Natural killer cell (primary cell): ENCODE measurements at regions not wholly inside any gene's neighbourhood (a gene's known extent, or its start where the extent isn't known, plus 50 kb on each side); places are given as distances from the start of the nearest gene placed in this dataset.

Source experiments
- ATAC-seq, 3 donors: fragments of 150-1000 bp in 2 of 3; fragments of 200-7000 bp in 1 of 3; cut with Tn5 transposase; 1 replicate in 1 of 3; 2 replicates in 2 of 3; pipeline ENCODE4 v1.10.0; 2021; ENCODE audit warnings: mild to moderate bottlenecking in 2 of 3, moderate library complexity in 2 of 3
- DNase-seq, 2 donors: peaks; one replicate each; pipeline versions ENCODE4 v3.0.0 to v3.0.0-alpha.2; 2013 to 2021; ENCODE audit warnings: mixed read lengths in 1 of 2
- H3K27ac ChIP-seq: one replicate; pipeline ENCODE4 v1.5.1; 2013; ENCODE audit warnings: mild to moderate bottlenecking, low read length
- H3K27me3 ChIP-seq: one replicate; pipeline ENCODE4 v1.6.1; 2013; ENCODE audit warnings: low read length; ENCODE audit not compliant: control insufficient read depth, insufficient read depth
- H3K36me3 ChIP-seq: one replicate; pipeline ENCODE4 v1.6.1; 2013; ENCODE audit warnings: low read length; ENCODE audit not compliant: control insufficient read depth, insufficient read depth
- H3K4me1 ChIP-seq: one replicate; pipeline ENCODE4 v1.6.1; 2013; ENCODE audit warnings: low read length; ENCODE audit not compliant: control insufficient read depth, insufficient read depth
- H3K4me3 ChIP-seq: one replicate; pipeline ENCODE4 v1.5.1; 2013; ENCODE audit warnings: low read length
- H3K9me3 ChIP-seq: one replicate; pipeline ENCODE4 v1.6.1; 2013; ENCODE audit warnings: low read length; ENCODE audit not compliant: control insufficient read depth, insufficient read depth
- H3K27ac Mint-ChIP-seq, 2 donors: one replicate each; pipeline ENCODE4 v1.8.0; 2022; ENCODE audit warnings: mild to moderate bottlenecking in 2 of 2, mixed read lengths in 2 of 2, moderate library complexity in 1 of 2
- H3K27me3 Mint-ChIP-seq, 2 donors: one replicate each; pipeline ENCODE4 v1.8.0; 2022; ENCODE audit warnings: low read depth in 2 of 2, mixed read lengths in 2 of 2
- H3K36me3 Mint-ChIP-seq: one replicate; pipeline ENCODE4 v1.8.0; 2022; ENCODE audit warnings: mixed read lengths
- H3K4me1 Mint-ChIP-seq, 2 donors: one replicate each; pipeline ENCODE4 v1.8.0; 2022; ENCODE audit warnings: mixed read lengths in 2 of 2
- H3K4me3 Mint-ChIP-seq: one replicate; pipeline ENCODE4 v1.8.0; 2022; ENCODE audit warnings: mild to moderate bottlenecking, moderate library complexity, mixed read lengths
- H3K9me3 Mint-ChIP-seq, 2 donors: one replicate each; pipeline ENCODE4 v1.8.0; 2022; ENCODE audit warnings: mixed read lengths in 2 of 2
- CTCF ChIP-seq: fragments of 200-600 bp; IDR thresholded peaks from one replicate; pipeline ENCODE4 v1.8.0; 2022; ENCODE audit warnings: antibody characterized with exemption
- WGBS: methylation state at CpG from one replicate; pipeline ENCODE4 v1.1.7; 2013; ENCODE audit warnings: missing lambda C conversion rate; ENCODE audit not compliant: insufficient coverage; 5-methylcytosine and 5-hydroxymethylcytosine counted together
- intact Hi-C: fragments of 100-400 bp; cut with micrococcal nuclease; formaldehyde crosslinking; loops from one replicate; pipeline ENCODE4 v1.14.2; 2022

- intact Hi-C loops, result no loop called here
- DNase-seq (no peak), ATAC-seq (no peak)
- Mint-ChIP-seq H3K36me3 (no peaks in the 10 kb centered on the region), H3K4me1 (no peaks in the 10 kb centered on the region), H3K4me3 (no peak overlapping the region), H3K27me3 (no peaks in the 10 kb centered on the region), H3K9me3 (peaks cover 2 to 4% of the 10 kb centered on the region in 2 donors), H3K27ac (no peak overlapping the region)
- no peak overlapping the region for H3K27ac ChIP-seq
- H3K4me3 ChIP-seq, result no peak overlapping the region
- TF ChIP-seq CTCF, result no peak
- H3K36me3 ChIP-seq, result no peaks in the 10 kb centered on the region
- no peaks in the 10 kb centered on the region for H3K9me3 ChIP-seq
- H3K4me1 ChIP-seq, result no peaks in the 10 kb centered on the region
- no peaks in the 10 kb centered on the region for H3K27me3 ChIP-seq
These were observed 693.2 kb upstream of the CCDC54 start for GRCh38 chr3:106683953-106684620.

- Histone ChIP-seq H3K4me1 (no peaks in the 10 kb centered on the region), H3K36me3 (no peaks in the 10 kb centered on the region), H3K4me3 (no peak overlapping the region), H3K9me3 (no peaks in the 10 kb centered on the region), H3K27me3 (no peaks in the 10 kb centered on the region), H3K27ac (no peak overlapping the region)
- Mint-ChIP-seq H3K36me3 (no peaks in the 10 kb centered on the region), H3K4me1 (no peaks in the 10 kb centered on the region), H3K9me3 (peaks cover 2 to 4% of the 10 kb centered on the region in 2 donors), H3K27ac (no peak overlapping the region), H3K27me3 (no peaks in the 10 kb centered on the region), H3K4me3 (no peak overlapping the region)
- ATAC-seq (no peak), DNase-seq (no peak)
- intact Hi-C loops, result no loop called here
- TF ChIP-seq CTCF, result no peak
- WGBS, result 89% methylated on average over 5 of the region's 5 CpGs
These were observed 691.5 kb upstream of the CCDC54 start for GRCh38 chr3:106685745-106686144.

DNA sequence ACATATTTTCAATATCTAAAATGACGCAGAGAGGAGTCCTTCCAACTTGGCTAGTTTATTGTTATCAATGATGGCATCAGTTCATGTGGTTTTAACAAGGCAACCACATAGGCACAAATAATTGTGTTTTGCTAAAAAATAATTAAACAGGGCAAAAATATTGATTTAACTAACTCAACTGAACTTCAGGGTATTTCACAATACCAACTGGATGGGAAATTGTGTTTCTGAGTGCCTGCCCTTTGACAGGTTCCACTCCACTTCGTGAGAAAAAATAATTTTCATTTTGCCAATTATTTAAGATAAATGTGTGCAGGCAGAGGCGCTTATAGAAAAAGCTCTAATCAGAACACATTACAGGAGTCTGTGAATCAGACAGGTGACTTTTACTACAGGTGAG, 689.3 kb upstream of the CCDC54 start:
- Mint-ChIP-seq H3K27me3 (no peaks in the 10 kb centered on the region), H3K9me3 (peaks cover 0 to 3% of the 10 kb centered on the region in 2 donors), H3K4me1 (no peaks in the 10 kb centered on the region), H3K27ac (no peak overlapping the region), H3K36me3 (no peaks in the 10 kb centered on the region), H3K4me3 (no peak overlapping the region)
- ATAC-seq, result no peak
- no peaks in the 10 kb centered on the region for H3K4me1 ChIP-seq
- no peaks in the 10 kb centered on the region for H3K9me3 ChIP-seq
- H3K27me3 ChIP-seq, result no peaks in the 10 kb centered on the region
- DNase-seq, result no peak
- no peak overlapping the region for H3K27ac ChIP-seq
- no peak for TF ChIP-seq CTCF
- intact Hi-C loops, result no loop called here
- no peak overlapping the region for H3K4me3 ChIP-seq
- no peaks in the 10 kb centered on the region for H3K36me3 ChIP-seq
- 78% methylated on average over 1 of the region's 3 CpGs for WGBS

- Histone ChIP-seq H3K4me1 (no peaks in the 10 kb centered on the region), H3K9me3 (no peaks in the 10 kb centered on the region), H3K36me3 (no peaks in the 10 kb centered on the region), H3K4me3 (no peak overlapping the region), H3K27me3 (no peaks in the 10 kb centered on the region), H3K27ac (no peak overlapping the region)
- DNase-seq (no peak), ATAC-seq (no peak)
- Mint-ChIP-seq H3K27ac (no peak overlapping the region), H3K27me3 (no peaks in the 10 kb centered on the region), H3K4me3 (no peak overlapping the region), H3K4me1 (no peaks in the 10 kb centered on the region), H3K9me3 (peaks cover 0 to 3% of the 10 kb centered on the region in 2 donors), H3K36me3 (no peaks in the 10 kb centered on the region)
- 90% methylated on average over 2 of the region's 2 CpGs for WGBS
- intact Hi-C loops, result no loop called here
- TF ChIP-seq CTCF, result no peak
These were observed 688.8 kb upstream of the CCDC54 start for GRCh38 chr3:106688464-106688863.
